ENCODE measurements at regions not wholly inside any gene's neighbourhood (a gene's known extent, or its start where the extent isn't known, plus 50 kb on each side); places are given as distances from the start of the nearest gene placed in this dataset.
"Not testable (repeated sequence)": the region's sequence is repeated elsewhere in the genome, so short reads cannot be mapped to it uniquely, and the experiment has no call there.

- no peak for DNase-seq
These were observed 82.4 kb upstream of the BLID start for GRCh38 chr11:122198291-122198983.

- no peak for DNase-seq
These were observed 81.3 kb upstream of the BLID start for GRCh38 chr11:122197066-122197987.

DNA sequence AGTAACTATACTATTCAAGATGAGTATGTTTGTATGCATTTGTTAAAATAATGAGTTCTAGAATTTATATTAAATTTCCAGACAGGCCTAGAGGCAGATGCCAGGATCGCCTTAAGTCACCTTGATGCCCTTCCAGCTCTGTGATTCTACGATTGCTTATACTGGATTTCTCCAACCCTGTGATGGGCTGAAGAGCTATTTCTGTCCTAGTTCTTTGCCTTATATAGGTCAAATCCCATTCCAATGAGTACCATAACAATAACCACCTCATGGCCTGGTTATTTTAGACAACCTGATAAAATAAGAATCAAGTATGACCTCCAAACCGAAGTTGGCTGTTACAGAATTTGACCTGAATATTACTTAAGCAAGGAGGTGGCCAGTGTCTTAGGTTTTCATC lies 79.8 kb upstream of the BLID start:
- no peak for DNase-seq

GRCh38 chr11:122193881-122194480 lies 78.0 kb upstream of the BLID start:
- not testable (repeated sequence) for DNase-seq

GRCh38 chr11:122193457-122193856 lies 77.4 kb upstream of the BLID start:
- no peak for DNase-seq

GRCh38 chr11:122192634-122193255 lies 76.7 kb upstream of the BLID start:
- DNase-seq = no peak

- DNase-seq = no peak
These were observed 74.8 kb upstream of the BLID start for GRCh38 chr11:122190768-122191167.

DNA sequence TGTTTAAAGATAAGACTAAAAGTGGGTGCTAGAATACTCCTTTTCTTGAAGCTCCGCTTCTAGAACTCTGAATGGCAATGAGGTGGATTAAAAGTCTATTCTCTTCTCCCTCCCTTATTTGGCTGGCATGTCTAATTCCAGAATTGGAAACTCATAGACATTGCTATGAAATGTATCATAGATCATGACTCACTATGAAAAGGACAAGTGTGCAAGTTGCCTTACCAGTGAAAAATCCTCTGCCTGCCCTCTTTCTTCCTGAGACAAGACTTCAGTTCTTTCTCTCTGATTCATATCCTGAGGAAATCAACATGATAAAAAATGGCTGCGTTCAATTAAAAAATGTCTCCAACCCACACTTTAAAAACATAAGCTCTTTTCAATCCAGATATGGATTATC lies 73.2 kb upstream of the BLID start:
- DNase-seq = no peak

GRCh38 chr11:122187373-122188165 lies 71.6 kb upstream of the BLID start:
- DNase-seq = no peak

GRCh38 chr11:122186439-122187080 lies 70.5 kb upstream of the BLID start:
- no peak for DNase-seq

GRCh38 chr11:122183933-122184332 lies 67.9 kb upstream of the BLID start:
- DNase-seq = no peak

DNA sequence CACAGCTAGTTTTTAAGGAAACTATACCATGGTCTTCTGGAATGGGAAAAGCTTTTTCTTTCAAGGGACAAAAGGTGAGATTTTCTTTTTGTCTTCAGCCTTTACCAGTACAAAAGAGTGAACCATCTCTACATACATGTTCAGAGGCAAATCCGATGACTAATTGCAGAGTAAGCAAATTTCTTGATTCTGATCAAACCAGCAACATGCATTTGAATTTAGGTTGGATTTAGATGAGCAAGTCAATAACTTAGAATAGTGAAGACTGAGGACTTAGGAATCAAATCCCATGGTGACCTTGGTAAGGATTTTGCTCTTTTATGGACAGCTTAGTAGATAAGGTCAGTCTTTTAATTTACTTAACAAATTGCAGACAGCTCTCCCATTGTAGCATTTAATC lies 65.9 kb upstream of the BLID start:
- no peak for DNase-seq

DNA sequence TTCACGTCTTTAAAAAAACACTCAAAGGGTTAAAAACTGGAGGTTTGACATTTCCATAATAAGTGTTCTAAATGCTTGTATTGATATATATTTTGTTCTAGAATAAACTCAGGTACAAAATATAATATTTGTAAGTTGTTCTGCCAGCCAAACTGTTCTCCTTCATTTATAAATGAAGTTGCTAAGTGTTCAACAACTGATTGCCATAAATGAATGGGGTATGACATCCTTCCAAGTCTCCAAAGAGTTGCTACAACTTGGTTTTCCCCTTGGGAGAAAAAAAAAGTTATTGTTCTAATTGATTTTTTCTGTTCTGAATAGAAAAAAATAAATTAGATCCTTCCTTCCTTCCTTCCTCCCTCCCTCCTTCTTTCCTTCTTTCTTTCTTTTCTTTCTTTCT lies 65.4 kb upstream of the BLID start:
- no peak for DNase-seq

DNA sequence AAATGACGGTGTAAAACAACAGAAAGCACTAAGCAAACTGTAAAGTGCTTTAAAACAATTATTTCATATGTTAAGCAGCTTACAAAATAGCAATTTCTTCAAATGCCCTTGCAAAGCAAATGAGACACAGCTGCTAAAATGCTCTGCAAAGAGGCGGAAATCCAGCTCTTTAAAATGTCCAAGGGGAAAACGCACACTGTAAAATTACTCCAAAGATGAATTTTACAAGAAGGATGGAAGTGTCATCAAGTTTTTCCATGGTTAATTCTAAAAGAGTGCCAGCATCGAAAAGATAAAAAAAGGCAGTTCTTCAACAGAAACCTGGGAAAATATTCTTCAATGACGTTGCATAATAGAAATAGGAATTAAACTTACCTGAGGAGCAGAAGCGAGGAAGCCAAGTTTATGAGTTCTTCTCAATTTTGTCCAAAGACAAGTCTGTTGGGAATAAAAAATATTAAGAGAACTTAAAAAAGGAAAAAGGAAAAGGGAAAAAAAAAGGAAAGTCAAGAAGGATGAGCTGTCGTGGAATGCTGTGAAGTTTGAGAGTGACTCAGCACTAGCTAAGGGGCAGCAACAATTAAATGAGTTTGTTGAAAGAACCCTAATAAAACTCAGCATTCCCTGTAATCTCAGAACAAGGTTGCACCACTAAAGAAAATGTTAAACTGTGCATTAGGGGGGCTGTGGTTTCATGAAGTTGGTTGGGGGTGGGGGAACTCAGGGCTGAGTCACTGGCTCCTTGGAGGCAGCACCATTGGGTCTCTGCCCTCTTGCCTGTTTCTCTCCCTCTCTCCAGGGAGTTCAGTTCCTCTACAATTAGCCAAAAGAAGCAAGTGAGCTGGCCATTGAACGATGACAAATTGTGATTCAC lies 64.2 kb upstream of the BLID start:
- no peak for DNase-seq

DNA sequence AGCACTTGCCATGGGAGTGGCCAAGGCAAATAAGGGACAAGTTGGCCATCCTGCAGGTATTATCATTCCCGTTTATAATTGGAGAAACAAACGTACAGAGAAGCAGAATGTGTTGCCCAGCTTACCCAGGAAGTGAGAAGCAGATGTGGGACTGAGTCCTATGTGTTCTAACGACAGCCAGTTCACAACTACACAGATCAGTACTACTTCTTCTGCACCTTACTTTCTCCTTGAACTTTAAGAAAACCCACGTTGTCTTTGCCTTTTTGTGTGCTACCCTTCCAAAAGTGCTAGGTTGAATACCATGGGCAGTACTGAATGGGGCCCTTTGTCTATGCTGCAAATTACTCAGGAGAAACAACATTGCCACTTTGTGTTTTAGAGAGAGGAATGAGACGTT lies 62.8 kb upstream of the BLID start:
- no peak for DNase-seq

DNA sequence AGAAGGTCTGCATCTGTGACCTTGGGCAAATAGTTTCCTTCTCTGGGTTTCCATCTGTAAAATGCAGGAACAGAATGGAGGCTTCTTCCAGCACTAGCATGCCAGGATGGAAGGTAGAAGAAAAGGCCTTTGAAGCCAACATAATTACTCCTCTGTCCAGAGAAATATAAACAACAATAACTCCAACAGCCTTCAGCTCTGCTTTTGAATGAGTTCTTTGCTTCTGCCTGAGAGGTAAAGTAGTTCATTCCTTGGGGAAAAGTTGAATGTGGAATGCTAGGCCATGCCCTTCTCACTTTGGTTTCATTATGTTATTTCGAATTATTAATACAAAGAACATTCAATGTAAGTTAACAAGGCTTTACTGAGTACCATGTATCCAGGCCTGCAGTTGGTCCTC lies 61.2 kb upstream of the BLID start:
- DNase-seq = no peak

GRCh38 chr11:122176651-122177050 lies 60.6 kb upstream of the BLID start:
- no peak for DNase-seq

DNA sequence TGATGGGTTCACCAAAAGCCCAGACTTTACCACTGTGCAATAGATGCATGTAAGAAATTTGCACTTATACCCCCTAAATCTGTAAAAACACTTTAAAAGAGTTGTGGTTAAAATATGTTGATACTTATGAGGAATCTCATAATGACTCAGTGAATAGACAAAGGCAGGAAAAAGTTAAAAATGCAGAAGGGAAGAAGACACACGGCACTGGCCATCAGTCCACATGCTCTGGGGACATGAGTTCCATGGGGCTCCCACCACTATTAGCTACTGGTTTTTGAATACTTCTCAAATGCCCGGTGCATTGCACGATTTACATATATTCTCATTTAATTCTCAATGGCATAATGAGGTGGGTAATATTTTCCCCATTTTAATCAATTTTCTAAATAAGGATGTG lies 59.3 kb upstream of the BLID start:
- DNase-seq = no peak

GRCh38 chr11:122173587-122173986 lies 57.6 kb upstream of the BLID start:
- DNase-seq = no peak

GRCh38 chr11:122173074-122173450 lies 57.0 kb upstream of the BLID start:
- DNase-seq = no peak

Measured in right kidney (tissue), 1 donor.